ENCODE measurements at regions not wholly inside any gene's neighbourhood (a gene's known extent, or its start where the extent isn't known, plus 50 kb on each side); places are given as distances from the start of the nearest gene placed in this dataset.

DNA sequence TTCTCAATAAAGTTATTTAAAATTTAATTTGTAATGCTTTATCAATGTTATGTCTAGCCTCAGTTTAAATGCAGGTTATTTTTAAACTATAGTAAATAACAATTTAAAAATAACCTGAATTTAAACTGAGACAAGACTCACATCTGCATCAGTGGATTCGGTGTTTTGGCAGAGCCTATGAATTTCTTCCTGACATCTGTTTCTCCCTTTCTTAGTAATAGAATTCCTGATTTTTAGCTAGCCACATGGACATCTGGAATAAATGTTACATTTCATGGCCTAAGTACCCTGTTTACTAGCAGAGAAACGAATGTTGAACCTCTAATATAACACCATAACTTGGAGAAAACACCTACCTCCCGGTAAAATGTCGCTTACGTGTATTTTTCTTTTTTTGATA is 1141.6 kb upstream of the ADGRL2 start:
- no peaks in the 10 kb centered on the region for H3K9me3 ChIP-seq
- no peaks in the 10 kb centered on the region for H3K27me3 ChIP-seq
- no peak overlapping the region for H3K4me3 ChIP-seq (ENCODE audit: low read depth in 1 of 2, low read length in 1 of 2)
- no peak for TF ChIP-seq CTCF (IDR thresholded peaks at IDR 0.05)
- H3K4me1 ChIP-seq (ENCODE audit: control insufficient read depth in 1 of 2, insufficient read depth in 1 of 2, low read depth in 1 of 2, low read length in 1 of 2), result no peaks in the 10 kb centered on the region
- H3K36me3 ChIP-seq, result no peaks in the 10 kb centered on the region
- H3K27ac ChIP-seq, result no peak overlapping the region

DNA sequence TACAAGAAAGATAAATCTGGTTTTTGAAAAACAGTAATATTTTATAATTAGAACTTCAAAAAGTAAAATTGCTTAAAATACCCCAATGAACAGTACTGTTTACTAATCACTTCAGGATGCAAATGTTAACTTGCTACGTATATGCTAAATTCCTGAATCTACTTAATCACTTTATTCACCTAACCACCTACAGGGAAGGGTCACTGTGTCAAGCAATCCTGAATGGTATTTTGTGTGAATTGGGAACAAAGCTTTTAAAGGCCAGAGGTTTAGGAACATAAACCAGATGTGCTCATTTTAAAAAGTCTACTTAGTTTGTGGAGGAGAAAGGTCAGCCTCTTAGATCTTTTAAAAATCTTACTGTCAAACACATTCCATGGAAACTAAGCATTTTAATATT is 1143.0 kb upstream of the ADGRL2 start:
- no peak for TF ChIP-seq CTCF (IDR thresholded peaks at IDR 0.05)
- Histone ChIP-seq H3K4me1 (ENCODE audit: control insufficient read depth in 1 of 2, insufficient read depth in 1 of 2, low read depth in 1 of 2, low read length in 1 of 2) (no peaks in the 10 kb centered on the region), H3K9me3 (no peaks in the 10 kb centered on the region), H3K27me3 (no peaks in the 10 kb centered on the region), H3K27ac (no peak overlapping the region), H3K4me3 (ENCODE audit: low read depth in 1 of 2, low read length in 1 of 2) (no peak overlapping the region), H3K36me3 (no peaks in the 10 kb centered on the region)

GRCh38 chr1:80657044-80657643 is 1143.6 kb upstream of the ADGRL2 start:
- H3K27me3 ChIP-seq, result no peaks in the 10 kb centered on the region
- no peak overlapping the region for H3K27ac ChIP-seq
- no peak for TF ChIP-seq CTCF (IDR thresholded peaks at IDR 0.05)
- H3K36me3 ChIP-seq, result no peaks in the 10 kb centered on the region
- no peaks in the 10 kb centered on the region for H3K9me3 ChIP-seq
- no peaks in the 10 kb centered on the region for H3K4me1 ChIP-seq (ENCODE audit: control insufficient read depth in 1 of 2, insufficient read depth in 1 of 2, low read depth in 1 of 2, low read length in 1 of 2)
- H3K4me3 ChIP-seq (ENCODE audit: low read depth in 1 of 2, low read length in 1 of 2), result no peak overlapping the region

DNA sequence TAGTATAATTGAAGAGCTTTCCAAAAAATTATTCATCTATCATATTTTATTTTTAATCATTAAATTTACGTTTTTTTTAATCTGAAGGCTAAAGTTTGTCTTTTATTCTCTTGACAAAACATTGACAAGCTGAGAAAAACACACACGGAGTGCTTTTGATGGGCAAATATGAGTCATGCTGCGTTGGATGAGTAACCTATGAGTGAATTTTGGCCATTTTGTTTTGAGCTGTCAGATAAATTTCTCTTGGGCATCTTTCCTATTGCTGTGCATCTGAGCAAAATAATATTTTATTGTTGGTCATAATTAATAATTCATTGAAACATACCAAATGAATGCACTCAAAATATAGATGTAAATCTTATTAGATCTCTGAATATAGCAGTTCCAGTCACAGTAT is 1144.1 kb upstream of the ADGRL2 start:
- H3K4me3 ChIP-seq (ENCODE audit: low read depth in 1 of 2, low read length in 1 of 2), result no peak overlapping the region
- H3K4me1 ChIP-seq (ENCODE audit: control insufficient read depth in 1 of 2, insufficient read depth in 1 of 2, low read depth in 1 of 2, low read length in 1 of 2), result no peaks in the 10 kb centered on the region
- no peak for TF ChIP-seq CTCF (IDR thresholded peaks at IDR 0.05)
- H3K27ac ChIP-seq, result no peak overlapping the region
- H3K27me3 ChIP-seq, result no peaks in the 10 kb centered on the region
- H3K9me3 ChIP-seq, result no peaks in the 10 kb centered on the region
- no peaks in the 10 kb centered on the region for H3K36me3 ChIP-seq

- Histone ChIP-seq H3K36me3 (no peaks in the 10 kb centered on the region), H3K4me3 (ENCODE audit: low read depth in 1 of 2, low read length in 1 of 2) (no peak overlapping the region), H3K27me3 (no peaks in the 10 kb centered on the region), H3K27ac (no peak overlapping the region), H3K4me1 (ENCODE audit: control insufficient read depth in 1 of 2, insufficient read depth in 1 of 2, low read depth in 1 of 2, low read length in 1 of 2) (no peaks in the 10 kb centered on the region), H3K9me3 (no peaks in the 10 kb centered on the region)
- no peak for TF ChIP-seq CTCF (IDR thresholded peaks at IDR 0.05)
These were observed 1144.6 kb upstream of the ADGRL2 start for GRCh38 chr1:80656014-80656636.

Data from neutrophil (primary cell).